Hepatocyte (in vitro differentiated cells): ENCODE measurements at regions not wholly inside any gene's neighbourhood (a gene's known extent, or its start where the extent isn't known, plus 50 kb on each side); places are given as distances from the start of the nearest gene placed in this dataset.

Source experiments
- CTCF ChIP-seq: fragments of 200-600 bp; sonication (generic); IDR thresholded peaks from 2 replicates; pipeline ENCODE4 v1.5.1; 2016; ENCODE audit warnings: antibody characterized with exemption, mild to moderate bottlenecking; ENCODE audit not compliant: poor library complexity
- EZH2phosphoT487 ChIP-seq: fragments of 200-600 bp; sonication (generic); IDR thresholded peaks from one replicate; pipeline ENCODE4 v1.6.1; 2018; ENCODE audit warnings: antibody characterized with exemption, mild to moderate bottlenecking, low read depth, moderate library complexity; ENCODE audit not compliant: unreplicated experiment, severe bottlenecking

DNA sequence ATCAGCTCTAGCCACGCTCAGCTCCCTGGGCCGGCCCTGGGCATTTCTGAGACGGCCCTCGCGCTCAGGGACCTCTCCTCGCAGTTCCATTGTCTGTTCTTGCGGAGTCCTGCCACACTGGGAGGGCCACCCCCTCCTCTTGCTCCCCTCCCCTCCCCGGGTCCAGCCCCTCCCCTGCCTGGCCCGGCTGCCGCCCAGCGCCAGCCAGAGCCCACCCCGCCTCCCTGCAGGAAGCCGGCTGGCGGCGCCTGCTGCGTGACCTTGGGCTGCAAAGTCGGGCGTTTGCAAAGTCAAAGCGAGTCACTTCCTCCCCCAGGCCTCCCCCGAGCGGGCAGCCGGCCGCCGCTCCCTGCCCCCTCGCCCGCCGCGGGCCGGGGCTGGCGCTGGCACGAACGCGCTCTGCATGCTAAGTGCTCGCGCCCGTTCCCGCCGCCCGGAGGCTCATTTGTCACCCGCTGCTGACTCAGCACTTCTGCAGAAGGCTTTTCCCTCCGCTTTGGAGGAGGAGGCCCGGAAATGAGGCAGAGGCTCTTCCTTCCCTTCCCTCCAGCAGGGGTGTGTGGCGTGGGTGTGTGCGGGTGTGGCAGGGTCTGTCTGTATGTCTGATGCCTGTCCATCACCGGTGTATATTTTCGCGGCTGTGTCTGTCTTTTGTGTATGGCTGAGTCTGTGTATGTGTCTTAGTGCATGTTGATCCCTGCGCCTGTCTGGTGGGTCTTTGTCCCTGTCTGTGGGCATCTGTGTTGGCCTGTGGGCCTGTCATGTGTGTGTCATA is 72.0 kb downstream of the IRF2BPL start:
- peak; percentile 2 for TF ChIP-seq CTCF
- TF ChIP-seq EZH2phosphoT487: no peak
